Stimulated activated CD4-positive, alpha-beta T cell treated with anti-CD3 and anti-CD28 coated beads, Interleukin-12 subunit alpha, Interleukin-12 subunit beta, amount 100 ng/mL, for 48 hours (primary cell): ENCODE measurements at regions not wholly inside any gene's neighbourhood (a gene's known extent, or its start where the extent isn't known, plus 50 kb on each side); places are given as distances from the start of the nearest gene placed in this dataset.
A peak's percentile ranks its signal among the peaks of the same experiment; 100 is the strongest.

ENCODE experiments used
- DNase-seq, 3 donors: peaks; one replicate each; pipeline ENCODE4 v3.0.0-alpha.2; 2020; ENCODE audit warnings: low read depth in 2 of 3, low spot score in 1 of 3

DNA sequence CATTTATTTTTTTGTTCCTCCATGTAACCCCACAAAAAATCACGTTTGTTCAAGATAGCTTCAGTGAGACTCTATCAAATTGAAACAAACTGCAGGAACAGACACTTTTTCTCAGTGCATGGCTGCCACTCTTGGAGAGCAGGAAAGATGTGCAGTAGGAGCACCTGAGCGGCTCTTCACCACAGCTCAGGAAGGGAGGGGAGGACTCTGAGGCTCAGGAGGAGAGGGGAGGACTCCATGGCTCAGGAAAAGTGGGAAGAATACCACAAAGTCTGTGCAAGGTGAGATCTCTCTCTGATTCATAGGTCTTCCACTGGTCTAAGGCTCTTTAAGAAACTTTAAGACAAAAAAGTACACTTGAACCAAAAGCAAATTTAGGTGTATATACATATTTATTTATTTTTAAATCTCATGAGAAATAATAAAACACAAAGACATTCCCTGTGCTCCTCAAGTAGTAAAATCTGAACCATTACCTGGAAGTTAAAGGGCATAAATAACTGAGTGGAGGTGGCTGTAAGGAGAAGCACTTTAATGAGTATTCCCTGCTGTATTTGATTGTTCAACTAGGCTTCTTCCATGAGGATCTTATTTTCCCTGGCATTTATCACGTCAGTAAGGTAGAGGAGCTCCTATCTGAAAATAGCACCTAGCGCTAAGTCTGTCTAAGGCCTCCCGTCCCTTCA lies 69.2 kb upstream of the CCN6 start:
- no peak for DNase-seq

- peak in 2 of 3 donors; percentile 16 to 42 for DNase-seq
Measured at GRCh38 chr6:111985202-111985731, 68.6 kb upstream of the CCN6 start.

- no peak for DNase-seq
Measured at GRCh38 chr6:111986651-111987050, 67.3 kb upstream of the CCN6 start.

DNA sequence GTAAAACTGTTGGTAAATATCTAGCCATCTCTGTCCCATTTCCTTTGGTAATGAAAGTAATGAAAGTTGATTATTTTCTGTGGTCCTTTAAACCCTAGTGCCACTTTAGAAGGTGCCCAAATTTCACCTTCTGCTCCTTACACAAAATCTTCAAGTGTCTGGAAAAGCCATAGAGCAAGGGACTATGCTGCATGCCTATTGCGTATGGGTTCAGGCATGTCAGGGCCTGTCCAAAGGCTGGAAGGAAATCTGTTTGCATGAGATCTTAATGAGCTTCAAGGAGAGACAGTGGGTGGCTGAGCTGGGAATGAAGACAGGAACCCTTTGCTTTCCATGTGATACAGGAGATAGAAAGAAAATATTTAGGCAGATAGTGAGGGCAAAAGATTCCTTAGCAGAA lies 66.6 kb upstream of the CCN6 start:
- DNase-seq, result no peak

DNA sequence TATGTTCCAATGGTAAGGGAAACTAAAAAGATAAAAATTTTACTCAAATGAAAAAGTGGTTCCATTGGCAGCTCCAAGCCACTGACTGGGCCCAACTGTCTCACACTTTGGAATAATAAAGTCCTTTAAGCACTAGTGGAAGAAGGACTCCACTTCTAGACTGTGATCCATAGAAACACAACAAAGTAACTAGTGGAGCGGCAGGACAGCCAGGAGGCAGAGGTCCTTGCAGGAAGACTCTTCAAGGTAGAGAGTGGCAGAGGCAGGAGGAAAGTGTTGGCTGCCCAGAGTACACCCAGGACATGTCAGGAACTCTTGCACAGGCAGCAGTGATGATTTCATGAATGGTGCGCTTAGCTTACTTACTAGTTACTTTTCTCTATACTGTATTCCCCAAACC lies 65.0 kb upstream of the CCN6 start:
- no peak for DNase-seq

DNA sequence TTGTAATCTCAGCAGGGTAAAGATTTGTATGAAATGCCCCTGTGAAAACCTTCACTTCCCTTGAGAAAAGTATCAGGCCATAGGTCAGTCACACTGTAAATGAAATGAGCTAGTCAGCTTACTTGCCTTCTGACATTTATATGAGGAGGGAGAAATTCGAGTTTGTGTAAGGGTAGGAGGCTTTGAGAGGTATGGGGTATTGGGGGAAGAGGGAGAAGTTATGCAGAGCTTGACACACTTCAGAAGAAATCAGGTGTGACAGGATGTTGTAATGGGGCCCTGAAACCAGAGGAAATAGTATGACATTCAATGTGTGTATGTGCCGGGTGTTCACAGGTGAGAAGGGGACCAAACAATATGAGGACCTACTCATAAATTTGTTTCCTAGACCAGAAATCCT lies 64.2 kb upstream of the CCN6 start:
- no peak for DNase-seq

- no peak for DNase-seq
Measured at GRCh38 chr6:111990214-111990613, 63.7 kb upstream of the CCN6 start.

DNA sequence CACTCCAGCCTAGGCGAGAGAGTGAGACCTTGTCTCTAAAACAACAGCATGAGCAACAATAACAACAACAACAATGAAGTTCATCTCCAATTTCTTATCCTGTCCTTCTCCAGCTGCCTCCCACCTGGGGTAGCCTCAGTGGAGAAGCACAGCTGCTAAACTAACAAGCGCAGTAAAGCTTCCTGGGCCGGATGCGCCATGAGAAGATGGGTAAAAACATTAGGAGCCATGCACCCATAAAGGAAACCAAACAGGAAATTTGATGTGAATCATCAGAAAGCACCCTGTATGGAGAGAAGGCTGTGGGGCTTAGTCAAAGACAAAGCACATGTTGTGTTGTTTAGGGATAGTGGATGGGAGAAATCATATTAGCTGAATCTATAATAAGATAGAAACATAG lies 61.1 kb upstream of the CCN6 start:
- DNase-seq, result no peak

GRCh38 chr6:111993342-111993741 lies 60.6 kb upstream of the CCN6 start:
- no peak for DNase-seq

DNA sequence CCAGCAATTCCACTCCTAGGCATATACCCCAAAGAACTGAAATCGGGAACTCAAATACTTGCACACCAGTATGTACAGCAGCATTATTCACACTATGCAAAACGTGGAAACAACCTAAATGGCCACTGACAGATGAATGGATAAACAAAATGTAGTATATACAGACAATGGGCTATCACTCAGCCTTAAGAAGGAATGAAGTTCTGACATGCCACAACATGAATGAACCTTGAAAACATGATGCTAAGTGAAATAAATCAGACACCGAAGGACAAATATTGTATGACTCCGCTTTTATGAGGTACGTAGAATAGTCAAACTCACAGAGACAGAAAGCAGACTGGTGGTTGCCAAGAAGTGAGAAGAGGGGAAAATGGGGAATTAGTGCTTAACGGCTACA lies 59.1 kb upstream of the CCN6 start:
- DNase-seq, result no peak

GRCh38 chr6:111995404-111995803 lies 58.5 kb upstream of the CCN6 start:
- no peak for DNase-seq

- no peak for DNase-seq
Measured at GRCh38 chr6:111996144-111996865, 57.6 kb upstream of the CCN6 start.

GRCh38 chr6:111997078-111997852 lies 56.6 kb upstream of the CCN6 start:
- DNase-seq, result peak; percentile 68 to 72 (median 70)

GRCh38 chr6:111997853-111998208 lies 56.1 kb upstream of the CCN6 start:
- DNase-seq, result no peak

- no peak for DNase-seq
Measured at GRCh38 chr6:112002307-112002706, 51.6 kb upstream of the CCN6 start.
